Mucosa of gallbladder (tissue), 1 donor: ENCODE measurements at regions not wholly inside any gene's neighbourhood (a gene's known extent, or its start where the extent isn't known, plus 50 kb on each side); places are given as distances from the start of the nearest gene placed in this dataset.

Experiments used
- DNase-seq: peaks from one replicate; pipeline ENCODE4 v3.0.0-alpha.2; 2020; ENCODE audit warnings: low spot score
- donor health status: DM: no; HTN: no; CAD: no.

- DNase-seq = peak; percentile 2
Observed at GRCh38 chr22:47465222-47465621, 702.8 kb downstream of the TBC1D22A start.

DNA sequence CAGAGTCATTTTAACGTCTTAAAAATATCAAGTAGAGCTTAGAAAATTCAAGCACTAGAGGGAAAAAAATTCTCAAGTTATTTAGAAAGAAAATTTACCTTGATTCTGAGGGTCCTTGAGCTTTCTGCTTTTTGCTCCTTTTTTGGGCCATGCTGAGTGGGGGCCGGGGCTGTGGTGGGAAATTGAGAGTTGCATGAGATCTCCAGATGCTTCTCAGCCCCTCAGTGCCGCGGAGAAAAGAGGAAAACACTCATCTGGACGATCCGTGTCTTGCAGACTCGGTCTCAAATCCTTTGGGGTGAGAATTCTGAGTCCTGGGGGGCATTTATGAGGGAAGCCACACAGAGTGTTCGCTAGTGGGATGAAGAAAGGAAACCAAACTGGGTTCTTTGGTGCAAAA lies 700.8 kb downstream of the TBC1D22A start:
- no peak for DNase-seq

GRCh38 chr22:47460861-47461260 lies 698.4 kb downstream of the TBC1D22A start:
- DNase-seq = no peak

- DNase-seq = no peak
Observed at GRCh38 chr22:47460176-47460575, 697.7 kb downstream of the TBC1D22A start.

- DNase-seq = no peak
Observed at GRCh38 chr22:47458348-47458747, 695.9 kb downstream of the TBC1D22A start.

DNA sequence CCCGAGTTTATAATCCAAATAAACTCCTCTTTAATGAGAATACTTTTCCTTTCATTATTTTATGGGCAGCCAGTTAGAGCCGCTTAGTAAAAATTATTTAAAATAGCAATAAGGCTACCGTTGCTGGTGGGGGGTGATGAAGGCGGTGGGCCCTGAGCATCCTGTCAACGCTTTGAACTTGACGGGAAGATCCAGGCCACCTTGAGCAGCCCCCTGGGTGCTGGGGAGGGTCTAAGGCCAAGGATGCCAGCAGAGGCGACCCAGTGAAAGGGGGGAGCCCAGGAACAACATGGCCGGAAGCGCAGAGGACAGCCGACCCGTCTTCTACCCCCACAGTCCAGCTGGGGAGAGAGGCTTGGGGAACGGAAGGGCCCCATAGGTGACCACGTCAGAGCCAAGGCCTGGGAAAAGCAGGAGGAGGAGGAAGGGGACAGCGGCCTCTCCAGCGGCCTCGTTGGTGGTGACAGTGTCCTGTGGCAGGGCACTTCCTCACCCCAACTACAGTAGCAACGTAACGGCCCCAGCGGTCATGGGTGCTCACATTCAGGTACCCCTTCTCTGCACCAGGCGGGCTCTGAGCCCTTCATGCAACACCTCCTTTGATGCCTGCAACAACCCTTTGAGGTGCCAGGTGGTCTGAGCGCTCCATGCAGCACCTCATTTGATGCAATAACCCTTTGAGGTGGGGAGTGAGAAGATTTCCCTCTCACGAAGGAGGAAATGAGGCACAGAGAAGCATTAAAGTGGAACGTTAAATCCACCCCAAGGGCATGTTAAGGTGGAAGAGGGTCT lies 695.3 kb downstream of the TBC1D22A start:
- DNase-seq = no peak

- peak; percentile 6 for DNase-seq
Observed at GRCh38 chr22:47457021-47457420, 694.6 kb downstream of the TBC1D22A start.

GRCh38 chr22:47456031-47456430 lies 693.6 kb downstream of the TBC1D22A start:
- DNase-seq = peak; percentile 7

DNA sequence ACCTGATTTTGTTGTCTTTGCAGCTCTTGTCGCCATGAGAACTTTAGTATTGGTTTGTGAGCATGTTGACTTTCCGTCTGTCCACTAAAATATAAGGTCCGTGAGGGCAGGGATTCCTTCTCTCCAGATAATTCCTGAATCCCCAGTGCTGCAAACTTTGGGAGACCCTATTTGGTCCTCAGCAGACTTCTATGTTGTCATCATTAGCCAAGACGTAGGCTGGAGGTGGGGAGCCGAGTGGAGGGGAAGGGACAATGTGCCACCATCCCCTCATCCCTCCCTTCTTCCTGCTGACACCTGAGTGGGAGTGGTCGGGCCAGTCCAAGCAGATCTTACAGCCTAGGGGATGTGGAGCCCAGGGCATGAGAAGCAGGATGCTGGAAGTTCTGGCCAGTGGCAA lies 690.6 kb downstream of the TBC1D22A start:
- no peak for DNase-seq

GRCh38 chr22:47452184-47452583 lies 689.7 kb downstream of the TBC1D22A start:
- DNase-seq = no peak

- DNase-seq = no peak
Observed at GRCh38 chr22:47450876-47451475, 688.5 kb downstream of the TBC1D22A start.

- no peak for DNase-seq
Observed at GRCh38 chr22:47449508-47450270, 687.2 kb downstream of the TBC1D22A start.

DNA sequence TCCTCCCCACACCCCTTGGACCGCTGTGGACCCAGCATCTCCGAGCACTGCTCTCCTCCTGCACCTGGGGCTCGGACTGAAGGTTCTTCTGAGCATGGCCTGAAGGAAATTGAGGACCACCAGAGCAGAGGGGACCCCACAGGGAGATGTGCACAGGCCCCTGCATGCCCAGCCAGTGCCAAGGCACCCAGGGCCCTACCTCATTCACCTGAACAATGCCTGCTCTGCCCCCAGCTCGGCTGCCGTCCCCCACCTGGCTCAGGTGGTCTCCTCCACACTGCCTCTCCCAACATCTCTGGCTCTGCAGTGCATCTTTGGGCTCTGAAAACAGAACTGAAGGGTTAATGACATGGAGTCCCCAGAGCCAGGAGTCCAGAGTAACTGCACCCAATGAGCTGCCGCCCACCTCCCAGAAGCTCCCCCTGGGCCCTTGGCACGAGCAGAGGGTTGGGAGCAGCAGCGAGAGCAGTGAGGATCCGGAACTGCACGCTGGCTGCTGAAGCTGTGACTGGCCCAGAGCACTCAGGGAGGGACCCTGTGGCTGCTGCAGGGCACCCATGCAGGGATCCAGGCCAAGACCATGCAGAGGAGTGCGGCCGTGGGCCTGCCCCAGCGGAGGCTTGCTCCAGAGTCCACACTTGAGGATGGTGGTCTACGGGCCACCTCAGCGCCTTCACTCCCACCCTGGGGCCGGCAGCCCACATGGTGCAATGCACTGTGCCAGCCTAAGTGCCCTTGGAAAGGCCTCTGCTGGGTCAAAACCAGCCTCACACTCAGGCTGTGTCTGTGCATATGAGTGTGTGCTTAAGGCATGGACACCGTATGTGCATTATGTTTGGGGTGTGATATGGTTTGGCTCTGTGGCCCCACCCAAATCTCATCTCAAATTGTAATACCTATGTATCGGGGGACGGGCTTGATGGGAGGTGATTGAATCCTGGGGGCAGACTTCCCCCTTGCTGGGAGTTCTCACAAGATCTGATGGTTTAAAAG lies 686.1 kb downstream of the TBC1D22A start:
- DNase-seq = no peak

GRCh38 chr22:47446821-47447810 lies 684.7 kb downstream of the TBC1D22A start:
- no peak for DNase-seq

DNA sequence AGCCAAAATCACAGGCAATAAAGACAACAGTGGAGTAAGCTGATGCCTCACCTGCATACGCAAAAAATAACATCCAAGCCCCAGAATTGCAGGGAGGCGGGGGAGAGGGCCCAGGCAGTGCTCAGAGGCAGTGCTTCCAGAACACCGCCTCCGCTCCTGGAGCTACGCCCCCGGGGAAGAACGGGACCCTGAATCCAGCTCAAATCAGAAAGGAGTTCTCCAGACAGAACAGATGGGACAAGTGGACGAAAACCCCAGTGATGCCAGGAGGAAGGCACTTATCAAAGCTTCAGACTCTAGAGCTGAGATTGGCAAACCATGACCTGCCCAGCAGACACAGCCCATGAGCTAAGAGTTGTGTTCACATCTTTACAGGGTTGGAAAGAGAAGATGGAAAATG lies 683.9 kb downstream of the TBC1D22A start:
- DNase-seq = no peak

DNA sequence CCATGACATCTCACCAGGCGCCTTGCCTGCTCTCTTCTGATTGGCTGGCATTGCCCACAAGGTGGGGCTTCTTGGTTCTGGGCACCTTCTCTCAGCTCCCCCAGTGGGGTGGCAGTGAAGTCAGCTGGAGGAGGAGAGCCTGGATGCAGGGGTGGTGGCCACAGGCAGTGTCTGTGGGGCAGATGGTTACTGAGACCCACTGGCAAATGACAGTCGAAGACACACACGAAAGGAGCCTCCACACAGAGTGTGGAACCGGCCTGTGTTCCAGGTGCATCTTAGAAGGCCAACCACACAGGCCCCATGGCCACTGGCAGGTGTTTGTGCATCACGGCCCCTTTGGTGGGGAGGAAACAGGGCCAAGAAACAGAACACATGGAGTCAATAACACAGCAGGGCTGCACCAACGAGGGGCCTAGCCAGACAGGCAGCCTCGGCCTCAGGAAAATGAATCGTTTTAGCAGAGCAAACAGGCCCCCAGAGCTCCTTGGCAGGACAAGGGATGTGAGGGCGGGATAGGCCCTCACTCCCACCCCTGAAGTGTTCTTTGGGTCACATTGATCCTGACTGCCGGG lies 683.4 kb downstream of the TBC1D22A start:
- DNase-seq = no peak

- no peak for DNase-seq
Observed at GRCh38 chr22:47445212-47445611, 682.8 kb downstream of the TBC1D22A start.

DNA sequence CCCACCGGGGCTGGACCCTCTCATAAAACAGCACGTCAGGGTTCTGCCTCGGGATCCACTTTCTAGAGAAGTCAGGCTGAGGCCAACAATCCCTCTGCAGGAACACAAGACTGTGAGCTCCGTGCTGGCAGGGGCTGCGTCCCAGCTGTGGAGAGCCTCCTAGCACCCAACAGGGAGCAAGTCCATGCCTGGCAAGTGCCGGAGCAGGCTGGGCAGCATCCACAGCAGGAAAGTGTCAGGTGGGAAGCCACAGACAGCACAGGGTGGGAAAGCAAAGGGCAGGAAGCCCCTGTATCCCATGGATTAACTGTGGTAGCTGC lies 682.3 kb downstream of the TBC1D22A start:
- no peak for DNase-seq

- no peak for DNase-seq
Observed at GRCh38 chr22:47443836-47444745, 681.6 kb downstream of the TBC1D22A start.
